Activated T-helper 1 cell treated with anti-CD3 and anti-CD28 coated beads, Interleukin-12 subunit alpha, Interleukin-12 subunit beta, Interleukin-2, Interleukin-4 antibody, amounts not matched to agents 30 ng/mL and 10 ng/mL and 1 ng/mL, durations not matched to agents 14 hours and 24 hours and 36 hours (primary cell): ENCODE measurements at regions not wholly inside any gene's neighbourhood (a gene's known extent, or its start where the extent isn't known, plus 50 kb on each side); places are given as distances from the start of the nearest gene placed in this dataset.
"Not testable (repeated sequence)": the region's sequence is repeated elsewhere in the genome, so short reads cannot be mapped to it uniquely, and the experiment has no call there.

Experiments
- DNase-seq: peaks from one replicate; pipeline ENCODE4 v3.0.0; 2021; ENCODE audit warnings: low spot score
- H3K27ac Mint-ChIP-seq: one replicate; pipeline ENCODE4 v1.8.0; 2021; ENCODE audit warnings: mild to moderate bottlenecking, mixed read lengths
- H3K27me3 Mint-ChIP-seq: one replicate; pipeline ENCODE4 v1.8.0; 2022; ENCODE audit warnings: mild to moderate bottlenecking, moderate library complexity, mixed read lengths; ENCODE audit not compliant: insufficient read depth
- H3K36me3 Mint-ChIP-seq: one replicate; pipeline ENCODE4 v1.8.0; 2021; ENCODE audit warnings: low read depth, mixed read lengths
- H3K4me1 Mint-ChIP-seq: one replicate; pipeline ENCODE4 v1.8.0; 2021; ENCODE audit warnings: low read depth, mixed read lengths
- H3K4me3 Mint-ChIP-seq: one replicate; pipeline ENCODE4 v1.8.0; 2021; ENCODE audit warnings: mild to moderate bottlenecking, moderate library complexity, mixed read lengths
- H3K9me3 Mint-ChIP-seq: one replicate; pipeline ENCODE4 v1.8.0; 2021; ENCODE audit warnings: mixed read lengths
- intact Hi-C: fragments of 100-400 bp; cut with micrococcal nuclease; formaldehyde crosslinking; loops from one replicate; pipeline ENCODE4 v1.15.1; 2024

GRCh38 chr5:71289946-71290345 is 165.5 kb upstream of the BDP1 start:
- H3K4me1 Mint-ChIP-seq, H3K9me3 Mint-ChIP-seq, H3K27me3 Mint-ChIP-seq: not testable (repeated sequence)

GRCh38 chr5:71290979-71291378 is 164.5 kb upstream of the BDP1 start:
- intact Hi-C loops, H3K9me3 Mint-ChIP-seq, H3K27ac Mint-ChIP-seq, H3K4me3 Mint-ChIP-seq, H3K36me3 Mint-ChIP-seq, H3K4me1 Mint-ChIP-seq, H3K27me3 Mint-ChIP-seq, DNase-seq: not testable (repeated sequence)

More at GRCh38 chr5:71289946-71290345, 165.5 kb upstream of the BDP1 start:
- H3K36me3 Mint-ChIP-seq, intact Hi-C loops, H3K4me3 Mint-ChIP-seq, H3K27ac Mint-ChIP-seq: not testable (repeated sequence)
- DNase-seq, result peak; percentile 45
